IMR-90 (cell line): ENCODE measurements at regions not wholly inside any gene's neighbourhood (a gene's known extent, or its start where the extent isn't known, plus 50 kb on each side); places are given as distances from the start of the nearest gene placed in this dataset.

Experiments used
- ATAC-seq: fragments of 200-7000 bp; cut with Tn5 transposase; 2 replicates; pipeline ENCODE4 v1.9.1; 2020; ENCODE audit warnings: low read depth, mild to moderate bottlenecking, moderate library complexity
- BruUV-seq: library from RNA; stranded (reverse); fragments of 400-500 nt; replicated peaks from 2 replicates; lab custom pipeline; 2021; lab: Mats Ljungman, UMichigan
- CTCF ChIA-PET: fragments of 300-600 bp; formaldehyde crosslinking; extraction: SDS; loops from one replicate; lab custom pipeline; 2021; ENCODE audit warnings: antibody characterized with exemption; lab: Yijun Ruan, JAX
- POLR2A ChIA-PET: fragments of 300-600 bp; sonication (Branson Sonifier 250); formaldehyde crosslinking; loops from one replicate; lab custom pipeline; 2022; ENCODE audit warnings: antibody characterized with exemption; ENCODE audit not compliant: unreplicated experiment; lab: Charles Lee
- DNase-seq: peaks from one replicate; pipeline ENCODE4 v3.0.0; 2013
- H2AFZ ChIP-seq: replicated peaks from 2 replicates; pipeline ENCODE3; 2013; ENCODE audit warnings: low read length, mild to moderate bottlenecking; ENCODE audit not compliant: poor library complexity
- H2AK5ac ChIP-seq: 2 replicates; pipeline ENCODE4 v1.6.1; 2013; ENCODE audit warnings: low read depth, low read length, inconsistent platforms
- H2AK9ac ChIP-seq: replicated peaks from 2 replicates; pipeline ENCODE3; 2013; ENCODE audit warnings: mild to moderate bottlenecking, low read depth, low read length, moderate library complexity; ENCODE audit not compliant: poor library complexity
- H2BK120ac ChIP-seq: 2 replicates; pipeline ENCODE4 v1.6.1; 2013; ENCODE audit warnings: low read depth, low read length, inconsistent platforms
- H2BK15ac ChIP-seq: 3 replicates; pipeline ENCODE4 v1.6.1; 2013; ENCODE audit warnings: low read depth, low read length, inconsistent platforms
- H2BK20ac ChIP-seq: 2 replicates; pipeline ENCODE4 v1.6.1; 2013; ENCODE audit warnings: low read depth, mild to moderate bottlenecking, inconsistent platforms, low read length, moderate library complexity
- H2BK5ac ChIP-seq: 2 replicates; pipeline ENCODE4 v1.6.1; 2013; ENCODE audit warnings: mild to moderate bottlenecking, low read depth, low read length, inconsistent platforms; ENCODE audit not compliant: poor library complexity, severe bottlenecking
- H3K14ac ChIP-seq: replicated peaks from 2 replicates; pipeline ENCODE4 v1.6.1; 2013; ENCODE audit warnings: low read depth, low read length, inconsistent platforms
- H3K18ac ChIP-seq: 2 replicates; pipeline ENCODE4 v1.6.1; 2013; ENCODE audit warnings: low read depth, low read length, control low read depth
- H3K23ac ChIP-seq: 2 replicates; pipeline ENCODE4 v1.6.1; 2013; ENCODE audit warnings: low read depth, low read length, inconsistent platforms
- H3K27ac ChIP-seq: 2 replicates; pipeline ENCODE4 v1.5.1; 2013; ENCODE audit warnings: mild to moderate bottlenecking, control low read depth, low read length; ENCODE audit not compliant: insufficient read depth
- H3K27me3 ChIP-seq: 2 replicates; pipeline ENCODE4 v1.6.1; 2013; ENCODE audit warnings: low read length; ENCODE audit not compliant: control insufficient read depth, insufficient read depth
- H3K36me3 ChIP-seq: 2 replicates; pipeline ENCODE4 v1.6.1; 2013; ENCODE audit warnings: low read length, mixed read lengths; ENCODE audit not compliant: control insufficient read depth, insufficient read depth
- H3K4ac ChIP-seq: 2 replicates; pipeline ENCODE4 v1.6.1; 2013; ENCODE audit warnings: low read depth, low read length, inconsistent platforms
- H3K4me1 ChIP-seq: 2 replicates; pipeline ENCODE4 v1.6.1; 2013; ENCODE audit warnings: low read length, mixed read lengths; ENCODE audit not compliant: control insufficient read depth, insufficient read depth
- H3K4me2 ChIP-seq: 2 replicates; pipeline ENCODE4 v1.6.1; 2013; ENCODE audit warnings: low read depth, mild to moderate bottlenecking, control low read depth, low read length, moderate library complexity
- H3K4me3 ChIP-seq: 2 replicates; pipeline ENCODE4 v1.5.1; 2013; ENCODE audit warnings: low read depth, mild to moderate bottlenecking, control low read depth, low read length, moderate library complexity; ENCODE audit not compliant: insufficient read depth
- H3K56ac ChIP-seq: 2 replicates; pipeline ENCODE4 v1.6.1; 2013; ENCODE audit warnings: low read length, inconsistent platforms; ENCODE audit not compliant: insufficient read depth; ENCODE audit errors: extremely low read depth
- H3K79me1 ChIP-seq, 2 experiments: 2 replicates each; pipeline ENCODE4 v1.6.1; 2013; ENCODE audit warnings: low read length in 2 of 2, inconsistent platforms in 1 of 2, low read depth in 1 of 2
- H3K9ac ChIP-seq: 2 replicates; pipeline ENCODE4 v1.6.1; 2013; ENCODE audit warnings: low read depth, low read length, control low read depth
- H3K9me1 ChIP-seq: 2 replicates; pipeline ENCODE4 v1.6.1; 2013; ENCODE audit warnings: low read length, inconsistent platforms; ENCODE audit not compliant: insufficient read depth
- H3K9me3 ChIP-seq: 2 replicates; pipeline ENCODE4 v1.6.1; 2013; ENCODE audit warnings: low read length; ENCODE audit not compliant: control insufficient read depth, insufficient read depth
- H4K20me1 ChIP-seq: 2 replicates; pipeline ENCODE4 v1.6.1; 2013; ENCODE audit warnings: low read length, inconsistent platforms; ENCODE audit not compliant: insufficient read depth
- H4K5ac ChIP-seq: 2 replicates; pipeline ENCODE4 v1.6.1; 2013; ENCODE audit warnings: mild to moderate bottlenecking, low read depth, low read length, control low read depth
- H4K8ac ChIP-seq, 2 experiments: 2 replicates each; pipeline ENCODE4 v1.6.1; 2013; ENCODE audit warnings: low read depth in 2 of 2, low read length in 2 of 2, control low read depth in 1 of 2, inconsistent platforms in 1 of 2
- H4K91ac ChIP-seq: 2 replicates; pipeline ENCODE4 v1.6.1; 2013; ENCODE audit warnings: low read depth, low read length, inconsistent platforms; ENCODE audit not compliant: insufficient read depth
- BHLHE40 ChIP-seq: fragments of 150-350 bp; IDR thresholded peaks from 2 replicates; pipeline ENCODE4 v1.6.1; 2016; ENCODE audit warnings: mild to moderate bottlenecking, low read depth, low read length
- CHD1 ChIP-seq: IDR thresholded peaks from 2 replicates; pipeline ENCODE4 v1.6.1; 2012; ENCODE audit warnings: low read depth, low read length, improper control_type of control experiment
- FOS ChIP-seq: fragments of 150-350 bp; IDR thresholded peaks from 2 replicates; pipeline ENCODE4 v1.6.1; 2016; ENCODE audit warnings: low read depth, low read length
- MAFK ChIP-seq: IDR thresholded peaks from 2 replicates; pipeline ENCODE4 v1.6.1; 2012; ENCODE audit warnings: low read depth, low read length, improper control_type of control experiment
- MAZ ChIP-seq: IDR thresholded peaks from 2 replicates; pipeline ENCODE4 v1.6.1; 2012; ENCODE audit warnings: low read depth, mild to moderate bottlenecking, low read length, improper control_type of control experiment, moderate library complexity, borderline replicate concordance
- MXI1 ChIP-seq: IDR thresholded peaks from 2 replicates; pipeline ENCODE4 v1.6.1; 2012; ENCODE audit warnings: low read depth, mild to moderate bottlenecking, low read length, moderate library complexity, borderline replicate concordance
- NFE2L2 ChIP-seq: fragments of 150-350 bp; IDR thresholded peaks from 2 replicates; pipeline ENCODE4 v1.6.1; 2016; ENCODE audit warnings: low read depth, mild to moderate bottlenecking, low read length
- RCOR1 ChIP-seq: IDR thresholded peaks from 2 replicates; pipeline ENCODE4 v1.6.1; 2012; ENCODE audit warnings: mild to moderate bottlenecking, low read length, improper control_type of control experiment; ENCODE audit not compliant: insufficient replicate concordance
- RFX5 ChIP-seq: IDR thresholded peaks from 2 replicates; pipeline ENCODE4 v1.8.0; 2012; ENCODE audit warnings: low read depth, mild to moderate bottlenecking, low read length, moderate library complexity
- WGBS, 2 experiments: methylation state at CpG; one replicate each; pipeline versions ENCODE4 v1.1.5 to v1.1.7; 2013; ENCODE audit warnings: missing lambda C conversion rate in 2 of 2; ENCODE audit not compliant: insufficient read length in 1 of 2; ENCODE audit errors: extremely low coverage in 2 of 2; 5-methylcytosine and 5-hydroxymethylcytosine counted together
- dilution Hi-C: fragments of 300-500 bp; cut with HindIII; formaldehyde crosslinking; loops from one replicate; pipeline ENCODE4 v1.14.3; 2018; ENCODE audit warnings: low sequenced_read_pairs; ENCODE audit not compliant: unreplicated experiment
- in situ Hi-C: fragments of 300-500 bp; cut with MboI; formaldehyde crosslinking; loops from 3 replicates; pipeline ENCODE4 v1.14.3; 2019; ENCODE audit warnings: low sequenced_read_pairs, inconsistent platforms, mixed read lengths
- intact Hi-C: fragments of 100-400 bp; cut with micrococcal nuclease; formaldehyde crosslinking; loops from 2 replicates; pipeline ENCODE4 v1.10.0; 2022

- dilution Hi-C loops (no loop called here), intact Hi-C loops (no loop called here), in situ Hi-C loops (no loop called here)
- Histone ChIP-seq H3K9me3 (no peaks in the 10 kb centered on the region), H3K27ac (no peak overlapping the region), H3K4ac (no peak overlapping the region), H2BK15ac (no peak overlapping the region), H4K8ac (no peak overlapping the region), H3K14ac (no peak overlapping the region), H2AK9ac (no peak overlapping the region), H3K4me1 (no peaks in the 10 kb centered on the region; the same call in 1 of the 2 replicates), H3K9me1 (no peaks in the 10 kb centered on the region), H3K18ac (no peak overlapping the region), H3K4me2 (no peak overlapping the region), H2BK5ac (no peak overlapping the region), H3K4me3 (no peak overlapping the region), H2AK5ac (no peak overlapping the region), H4K5ac (no peak overlapping the region), H2BK120ac (no peak overlapping the region), H3K9ac (no peak overlapping the region), H3K23ac (no peak overlapping the region), H3K56ac (no peak overlapping the region), H4K20me1 (no peaks in the 10 kb centered on the region), H2AFZ (no peak overlapping the region), H3K36me3 (no peaks in the 10 kb centered on the region), H3K79me1 (no peaks in the 10 kb centered on the region), H4K91ac (no peak overlapping the region), H2BK20ac (no peak overlapping the region), H3K27me3 (no peaks in the 10 kb centered on the region)
- ChIA-PET CTCF (interaction anchor here (0.6 to 0.7 kb wide), 3 partner anchors 12 to 367 kb away, joined by 3 to 4 read pairs (median 3); no protein-coding TSS in a partner anchor), POLR2A (no interaction called here)
- no CpG with 5 or more reads among the region's 2 CpGs for WGBS, 2 experiments
- no TSS peak for BruUV-seq
- TF ChIP-seq CHD1 = no peak
- no peak for TF ChIP-seq RCOR1
- no peak for TF ChIP-seq BHLHE40
- TF ChIP-seq FOS = no peak
- no peak for TF ChIP-seq NFE2L2
- no peak for TF ChIP-seq MAZ
- TF ChIP-seq MAFK = no peak
- no peak for TF ChIP-seq MXI1
- TF ChIP-seq RFX5 = no peak
- DNase-seq (no peak), ATAC-seq (no peak)
Measured at GRCh38 chr4:26268246-26268645, 52.6 kb upstream of the RBPJ start.
